ENCODE measurements at regions not wholly inside any gene's neighbourhood (a gene's known extent, or its start where the extent isn't known, plus 50 kb on each side); places are given as distances from the start of the nearest gene placed in this dataset.

DNA sequence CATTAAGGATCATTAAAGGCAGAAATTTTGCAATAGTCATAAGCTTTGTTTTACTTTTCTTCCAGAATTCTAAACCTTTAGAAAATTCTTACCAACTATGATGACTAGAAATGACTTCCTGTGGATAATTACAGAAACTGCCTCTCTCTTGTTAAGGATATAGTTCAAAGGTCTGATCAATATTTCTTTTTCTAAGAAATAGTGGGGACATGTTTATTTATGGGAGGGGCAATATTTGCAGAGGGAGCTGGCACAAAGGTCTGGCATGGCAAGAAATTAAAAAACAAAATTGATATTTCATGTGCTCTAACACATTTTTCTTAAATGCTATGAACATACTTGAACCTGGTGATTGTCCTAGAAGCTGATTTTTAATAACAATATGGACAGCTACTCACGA is 448.9 kb downstream of the KCTD8 start:
- no peaks in the 10 kb centered on the region for H3K9me3 ChIP-seq (ENCODE audit: control extremely low read depth in 1 of 5, control insufficient read depth in 4 of 5, insufficient read depth in 2 of 5, low read depth in 1 of 5, low read length in 4 of 5)
- H3K4me1 ChIP-seq (ENCODE audit: control extremely low read depth in 1 of 4, control insufficient read depth in 4 of 4, insufficient read depth in 4 of 4, low read length in 3 of 4) = no peaks in the 10 kb centered on the region
- ChIA-PET CTCF (no interaction called here), POLR2A (no interaction called here)
- no peak for DNase-seq
- H3K4me3 ChIP-seq (ENCODE audit: control insufficient read depth in 1 of 7, extremely low read depth in 1 of 7, insufficient read depth in 4 of 7, low read depth in 2 of 7, low read length in 6 of 7) = no peak overlapping the region
- no CpG with 5 or more reads among the region's 1 CpG for WGBS (ENCODE audit: insufficient coverage)
- no peak overlapping the region for H3K27ac ChIP-seq (ENCODE audit: insufficient read depth in 1 of 2, low read depth in 1 of 2, low read length in 2 of 2, poor library complexity in 1 of 2, severe bottlenecking in 2 of 2)
- H3K27me3 ChIP-seq (replicated peaks in 2 of 5; ENCODE audit: control insufficient read depth in 4 of 5, insufficient read depth in 5 of 5, low read length in 4 of 5) = no peaks in the 10 kb centered on the region
- no peaks in the 10 kb centered on the region for H3K36me3 ChIP-seq (ENCODE audit: control insufficient read depth in 4 of 4, insufficient read depth in 4 of 4, low read length in 3 of 4)

DNA sequence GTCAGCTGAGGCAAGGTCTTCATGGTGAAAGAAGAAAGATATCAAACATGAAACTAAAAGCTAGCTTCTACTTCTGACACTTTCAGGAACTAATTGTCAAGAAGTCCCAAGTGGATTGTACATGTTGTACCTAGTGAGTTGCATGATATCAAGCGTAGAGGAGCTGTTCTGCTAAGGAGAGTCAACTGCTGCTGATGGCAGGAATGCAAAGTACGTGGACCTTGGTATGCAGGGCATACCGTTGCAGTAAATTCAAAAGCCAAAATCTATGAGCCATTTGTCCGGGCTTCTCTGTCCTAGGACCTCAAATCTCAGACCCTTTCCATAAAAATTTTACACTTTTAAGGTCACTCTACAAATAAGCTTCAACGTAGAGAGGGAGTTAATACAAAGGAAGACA is 446.2 kb downstream of the KCTD8 start:
- POLR2A ChIA-PET = no interaction called here
- 92% methylated on average over 4 of the region's 5 CpGs for WGBS (ENCODE audit: insufficient coverage)

DNA sequence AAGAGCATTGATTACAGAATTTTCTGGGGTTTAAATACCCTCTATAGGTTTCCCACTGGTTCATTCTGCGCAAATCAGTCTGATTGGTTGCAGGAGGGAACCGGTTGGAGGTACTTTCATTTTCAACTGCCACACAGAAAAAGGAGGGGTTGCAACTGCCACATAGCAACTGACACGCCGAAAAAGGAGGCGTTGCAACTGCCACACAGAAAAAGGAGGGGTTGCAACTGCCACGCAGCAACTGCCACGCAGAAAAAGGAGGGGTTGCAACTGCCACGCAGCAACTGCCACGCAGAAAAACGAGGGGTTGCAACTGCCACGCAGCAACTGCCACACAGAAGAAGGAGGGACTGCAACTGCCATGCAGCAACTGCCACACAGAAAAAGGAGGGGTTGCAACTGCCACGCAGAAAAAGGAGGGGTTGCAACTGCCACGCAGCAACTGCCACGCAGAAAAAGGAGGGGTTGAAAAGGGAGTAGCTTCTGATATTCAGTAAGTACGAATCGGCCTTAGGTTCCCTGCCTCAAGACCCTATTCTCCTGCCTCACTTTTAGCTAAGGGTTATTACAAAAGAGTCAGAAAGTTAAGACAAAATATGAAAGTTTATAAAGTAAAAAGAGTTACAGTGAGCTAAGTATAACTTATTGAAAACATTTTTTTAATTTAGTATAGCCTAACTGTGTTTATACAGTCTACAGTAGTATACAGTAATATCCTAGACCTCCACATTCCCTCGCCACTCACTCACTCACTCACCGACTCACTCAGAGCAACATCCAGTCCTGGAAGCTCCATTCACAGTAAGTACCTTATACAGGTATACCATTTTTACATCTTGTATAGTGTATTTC is 431.8 kb downstream of the KCTD8 start:
- ChIA-PET CTCF (no interaction called here), POLR2A (no interaction called here)
- Histone ChIP-seq H3K4me1 (ENCODE audit: control extremely low read depth in 1 of 4, control insufficient read depth in 4 of 4, insufficient read depth in 4 of 4, low read length in 3 of 4) (no peaks in the 10 kb centered on the region), H3K27ac (ENCODE audit: insufficient read depth in 1 of 2, low read depth in 1 of 2, low read length in 2 of 2, poor library complexity in 1 of 2, severe bottlenecking in 2 of 2) (no peak overlapping the region), H3K9me3 (ENCODE audit: control extremely low read depth in 1 of 5, control insufficient read depth in 4 of 5, insufficient read depth in 2 of 5, low read depth in 1 of 5, low read length in 4 of 5) (peaks cover 0 to 3% (median 0%) of the 10 kb centered on the region in 5 experiments), H3K27me3 (replicated peaks in 2 of 5; ENCODE audit: control insufficient read depth in 4 of 5, insufficient read depth in 5 of 5, low read length in 4 of 5) (no peaks in the 10 kb centered on the region), H3K36me3 (ENCODE audit: control insufficient read depth in 4 of 4, insufficient read depth in 4 of 4, low read length in 3 of 4) (no peaks in the 10 kb centered on the region), H3K4me3 (ENCODE audit: control insufficient read depth in 1 of 7, extremely low read depth in 1 of 7, insufficient read depth in 4 of 7, low read depth in 2 of 7, low read length in 6 of 7) (no peak overlapping the region)
- no peak for DNase-seq
- WGBS (ENCODE audit: insufficient coverage) = 96% methylated on average over 9 of the region's 18 CpGs

More for the DNA sequence above, 446.2 kb downstream of the KCTD8 start:
- Histone ChIP-seq H3K36me3 (ENCODE audit: control insufficient read depth in 4 of 4, insufficient read depth in 4 of 4, low read length in 3 of 4) (no peaks in the 10 kb centered on the region), H3K4me1 (ENCODE audit: control extremely low read depth in 1 of 4, control insufficient read depth in 4 of 4, insufficient read depth in 4 of 4, low read length in 3 of 4) (no peaks in the 10 kb centered on the region), H3K9me3 (ENCODE audit: control extremely low read depth in 1 of 5, control insufficient read depth in 4 of 5, insufficient read depth in 2 of 5, low read depth in 1 of 5, low read length in 4 of 5) (no peaks in the 10 kb centered on the region), H3K4me3 (ENCODE audit: control insufficient read depth in 1 of 7, extremely low read depth in 1 of 7, insufficient read depth in 4 of 7, low read depth in 2 of 7, low read length in 6 of 7) (no peak overlapping the region), H3K27me3 (replicated peaks in 2 of 5; ENCODE audit: control insufficient read depth in 4 of 5, insufficient read depth in 5 of 5, low read length in 4 of 5) (no peaks in the 10 kb centered on the region), H3K27ac (ENCODE audit: insufficient read depth in 1 of 2, low read depth in 1 of 2, low read length in 2 of 2, poor library complexity in 1 of 2, severe bottlenecking in 2 of 2) (no peak overlapping the region)
- no peak for DNase-seq
- CTCF ChIA-PET = no interaction called here

DNA sequence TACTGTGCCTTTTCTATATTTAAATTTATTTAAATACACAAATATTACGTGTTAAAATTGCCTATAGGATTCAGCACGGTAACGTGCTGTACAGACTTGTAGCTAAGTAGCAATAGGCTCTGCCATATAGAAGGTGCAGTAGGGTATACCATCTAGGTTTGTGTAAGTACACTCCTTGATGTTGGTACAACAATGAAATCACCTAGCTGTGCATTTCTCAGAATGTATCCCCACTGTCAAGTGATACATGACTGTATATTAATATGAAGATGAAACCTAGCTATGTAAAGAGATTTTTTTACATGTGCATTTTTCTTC is 431.2 kb downstream of the KCTD8 start:
- no peaks in the 10 kb centered on the region for H3K36me3 ChIP-seq (ENCODE audit: control insufficient read depth in 4 of 4, insufficient read depth in 4 of 4, low read length in 3 of 4)
- no peaks in the 10 kb centered on the region for H3K27me3 ChIP-seq (replicated peaks in 2 of 5; ENCODE audit: control insufficient read depth in 4 of 5, insufficient read depth in 5 of 5, low read length in 4 of 5)
- ChIA-PET CTCF (no interaction called here), POLR2A (no interaction called here)
- no peak overlapping the region for H3K4me3 ChIP-seq (ENCODE audit: control insufficient read depth in 1 of 7, extremely low read depth in 1 of 7, insufficient read depth in 4 of 7, low read depth in 2 of 7, low read length in 6 of 7)
- no peaks in the 10 kb centered on the region for H3K4me1 ChIP-seq (ENCODE audit: control extremely low read depth in 1 of 4, control insufficient read depth in 4 of 4, insufficient read depth in 4 of 4, low read length in 3 of 4)
- no peak for DNase-seq
- no peak overlapping the region for H3K27ac ChIP-seq (ENCODE audit: insufficient read depth in 1 of 2, low read depth in 1 of 2, low read length in 2 of 2, poor library complexity in 1 of 2, severe bottlenecking in 2 of 2)
- no CpG with 5 or more reads among the region's 3 CpGs for WGBS (ENCODE audit: insufficient coverage)
- H3K9me3 ChIP-seq (ENCODE audit: control extremely low read depth in 1 of 5, control insufficient read depth in 4 of 5, insufficient read depth in 2 of 5, low read depth in 1 of 5, low read length in 4 of 5) = peaks cover 0 to 3% (median 0%) of the 10 kb centered on the region in 5 experiments

DNA sequence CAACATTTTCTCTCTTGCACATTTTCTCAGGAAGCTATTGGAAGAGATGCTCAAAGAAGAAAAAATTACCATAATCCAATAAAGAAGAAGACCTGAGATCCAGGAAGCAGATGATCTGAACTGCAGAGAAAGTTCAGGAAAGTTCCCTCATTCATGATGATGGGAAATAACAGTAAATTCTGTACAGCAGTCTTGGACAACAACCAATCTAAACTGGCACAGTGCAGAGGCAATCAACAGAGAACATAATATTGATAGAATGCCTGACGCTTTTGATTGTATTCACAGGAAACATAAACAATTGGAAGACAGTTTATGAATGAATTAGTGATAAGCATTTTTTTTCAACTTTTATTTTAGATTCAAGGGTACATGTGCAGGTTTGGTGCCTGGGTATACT is 428.9 kb downstream of the KCTD8 start:
- ChIA-PET POLR2A (no interaction called here), CTCF (no interaction called here)
- Histone ChIP-seq H3K4me3 (ENCODE audit: control insufficient read depth in 1 of 7, extremely low read depth in 1 of 7, insufficient read depth in 4 of 7, low read depth in 2 of 7, low read length in 6 of 7) (no peak overlapping the region), H3K27me3 (replicated peaks in 2 of 5; ENCODE audit: control insufficient read depth in 4 of 5, insufficient read depth in 5 of 5, low read length in 4 of 5) (no peaks in the 10 kb centered on the region), H3K4me1 (ENCODE audit: control extremely low read depth in 1 of 4, control insufficient read depth in 4 of 4, insufficient read depth in 4 of 4, low read length in 3 of 4) (no peaks in the 10 kb centered on the region), H3K27ac (ENCODE audit: insufficient read depth in 1 of 2, low read depth in 1 of 2, low read length in 2 of 2, poor library complexity in 1 of 2, severe bottlenecking in 2 of 2) (no peak overlapping the region), H3K9me3 (ENCODE audit: control extremely low read depth in 1 of 5, control insufficient read depth in 4 of 5, insufficient read depth in 2 of 5, low read depth in 1 of 5, low read length in 4 of 5) (peaks cover 0 to 3% (median 0%) of the 10 kb centered on the region in 5 experiments), H3K36me3 (ENCODE audit: control insufficient read depth in 4 of 4, insufficient read depth in 4 of 4, low read length in 3 of 4) (no peaks in the 10 kb centered on the region)
- no peak for DNase-seq
- no CpG with 5 or more reads among the region's 1 CpG for WGBS (ENCODE audit: insufficient coverage)

DNA sequence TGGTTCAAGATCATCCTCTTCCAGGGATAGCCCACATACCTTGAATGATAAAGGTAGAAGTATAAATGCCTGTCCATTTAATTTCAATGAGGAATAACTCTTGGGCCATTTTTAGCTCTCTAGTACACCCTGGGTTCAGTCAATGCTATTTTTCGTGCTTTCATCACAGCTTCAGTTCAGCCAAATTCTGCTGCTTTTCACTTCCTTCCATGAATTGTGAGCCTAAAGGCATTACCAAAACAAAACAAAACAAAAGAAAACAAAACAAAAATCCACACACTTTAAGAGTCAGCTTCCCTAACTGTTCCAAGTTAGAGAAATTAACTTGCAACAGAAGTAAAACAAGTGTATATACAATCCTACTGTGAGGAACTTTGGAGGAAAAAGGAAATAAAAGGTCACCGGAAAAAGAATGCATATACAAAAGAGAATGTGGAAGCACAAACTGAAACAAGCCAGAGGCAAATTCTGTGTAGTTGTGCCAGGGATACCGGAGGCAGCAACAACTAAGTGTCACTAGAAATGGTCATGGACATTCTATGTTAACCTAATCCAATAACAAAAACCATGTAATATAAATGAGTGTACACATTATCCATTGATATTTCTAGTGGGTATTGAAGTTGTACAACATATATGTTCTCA is 423.1 kb downstream of the KCTD8 start:
- Histone ChIP-seq H3K27me3 (replicated peaks in 2 of 5; ENCODE audit: control insufficient read depth in 4 of 5, insufficient read depth in 5 of 5, low read length in 4 of 5) (no peaks in the 10 kb centered on the region), H3K36me3 (ENCODE audit: control insufficient read depth in 4 of 4, insufficient read depth in 4 of 4, low read length in 3 of 4) (no peaks in the 10 kb centered on the region), H3K9me3 (ENCODE audit: control extremely low read depth in 1 of 5, control insufficient read depth in 4 of 5, insufficient read depth in 2 of 5, low read depth in 1 of 5, low read length in 4 of 5) (peaks cover 0 to under 1% (median 0%) of the 10 kb centered on the region in 5 experiments), H3K27ac (ENCODE audit: insufficient read depth in 1 of 2, low read depth in 1 of 2, low read length in 2 of 2, poor library complexity in 1 of 2, severe bottlenecking in 2 of 2) (no peak overlapping the region), H3K4me3 (ENCODE audit: control insufficient read depth in 1 of 7, extremely low read depth in 1 of 7, insufficient read depth in 4 of 7, low read depth in 2 of 7, low read length in 6 of 7) (no peak overlapping the region), H3K4me1 (ENCODE audit: control extremely low read depth in 1 of 4, control insufficient read depth in 4 of 4, insufficient read depth in 4 of 4, low read length in 3 of 4) (no peaks in the 10 kb centered on the region)
- DNase-seq = no peak
- ChIA-PET POLR2A (no interaction called here), CTCF (no interaction called here)
- WGBS (ENCODE audit: insufficient coverage) = 92% methylated on average over 1 of the region's 3 CpGs

DNA sequence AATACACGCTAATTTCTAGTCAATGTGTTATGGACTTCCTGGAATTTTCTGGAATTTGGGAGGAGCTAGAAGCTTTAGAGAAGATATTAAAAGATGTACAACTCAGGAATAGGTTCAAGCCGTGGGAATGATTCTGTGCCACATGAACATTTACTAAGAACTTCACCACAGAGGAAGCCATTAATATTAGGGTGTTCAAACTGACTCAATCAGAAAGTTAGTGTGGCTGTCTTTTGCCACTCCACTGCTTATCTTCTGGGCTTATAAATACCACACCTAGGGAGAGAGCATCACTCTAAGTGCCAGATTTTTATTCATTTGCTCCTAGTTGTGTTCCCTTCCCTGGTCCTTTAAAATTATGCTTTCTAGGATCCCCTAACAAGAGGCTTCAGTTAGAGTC is 409.8 kb downstream of the KCTD8 start:
- Histone ChIP-seq H3K36me3 (ENCODE audit: control insufficient read depth in 4 of 4, insufficient read depth in 4 of 4, low read length in 3 of 4) (no peaks in the 10 kb centered on the region), H3K4me3 (ENCODE audit: control insufficient read depth in 1 of 7, extremely low read depth in 1 of 7, insufficient read depth in 4 of 7, low read depth in 2 of 7, low read length in 6 of 7) (no peak overlapping the region), H3K27me3 (replicated peaks in 2 of 5; ENCODE audit: control insufficient read depth in 4 of 5, insufficient read depth in 5 of 5, low read length in 4 of 5) (no peaks in the 10 kb centered on the region), H3K9me3 (ENCODE audit: control extremely low read depth in 1 of 5, control insufficient read depth in 4 of 5, insufficient read depth in 2 of 5, low read depth in 1 of 5, low read length in 4 of 5) (no peaks in the 10 kb centered on the region), H3K4me1 (ENCODE audit: control extremely low read depth in 1 of 4, control insufficient read depth in 4 of 4, insufficient read depth in 4 of 4, low read length in 3 of 4) (no peaks in the 10 kb centered on the region), H3K27ac (ENCODE audit: insufficient read depth in 1 of 2, low read depth in 1 of 2, low read length in 2 of 2, poor library complexity in 1 of 2, severe bottlenecking in 2 of 2) (no peak overlapping the region)
- ChIA-PET POLR2A (no interaction called here), CTCF (no interaction called here)
- 75% methylated on average over 2 of the region's 2 CpGs for WGBS (ENCODE audit: insufficient coverage)
- DNase-seq = no peak
